Osteoblast (primary cell): ENCODE measurements at regions not wholly inside any gene's neighbourhood (a gene's known extent, or its start where the extent isn't known, plus 50 kb on each side); places are given as distances from the start of the nearest gene placed in this dataset.

Experiments used
- DNase-seq: peaks from one replicate; pipeline ENCODE4 v3.0.0; 2011; ENCODE audit warnings: low spot score, mixed read lengths; ENCODE audit not compliant: insufficient read length; ENCODE audit errors: missing footprints
- H2AFZ ChIP-seq: 2 replicates; pipeline ENCODE4 v1.6.0; 2011; ENCODE audit warnings: mild to moderate bottlenecking, low read length
- H3K27ac ChIP-seq: 2 replicates; pipeline ENCODE4 v1.5.1; 2011; ENCODE audit warnings: mild to moderate bottlenecking, low read depth, low read length, moderate library complexity
- H3K27me3 ChIP-seq: 2 replicates; pipeline ENCODE4 v1.6.0; 2012; ENCODE audit warnings: mild to moderate bottlenecking, control low read depth, inconsistent platforms, low read length, moderate library complexity; ENCODE audit not compliant: insufficient read depth
- H3K36me3 ChIP-seq: 2 replicates; pipeline ENCODE4 v1.5.1; 2011; ENCODE audit warnings: mild to moderate bottlenecking, low read length, control low read depth, moderate library complexity; ENCODE audit not compliant: insufficient read depth
- H3K4me1 ChIP-seq: 2 replicates; pipeline ENCODE4 v1.5.1; 2011; ENCODE audit warnings: mild to moderate bottlenecking, low read length, control low read depth, moderate library complexity; ENCODE audit not compliant: insufficient read depth
- H3K4me2 ChIP-seq: 2 replicates; pipeline ENCODE4 v1.6.0; 2011; ENCODE audit warnings: mild to moderate bottlenecking, low read length; ENCODE audit not compliant: insufficient read depth
- H3K4me3 ChIP-seq: fragments of 200-600 bp; sonication (generic); 3 replicates; pipeline ENCODE4 v1.5.1; 2012; ENCODE audit warnings: mild to moderate bottlenecking, low read length, inconsistent platforms; ENCODE audit not compliant: insufficient read depth
- H3K79me2 ChIP-seq: 2 replicates; pipeline ENCODE4 v1.6.0; 2012; ENCODE audit warnings: mild to moderate bottlenecking, low read length, control low read depth, inconsistent platforms; ENCODE audit not compliant: insufficient read depth
- H3K9me3 ChIP-seq: 2 replicates; pipeline ENCODE4 v1.5.1; 2011; ENCODE audit warnings: low read depth, low read length, control low read depth
- H4K20me1 ChIP-seq: 2 replicates; pipeline ENCODE4 v1.6.0; 2012; ENCODE audit warnings: mild to moderate bottlenecking, low read length, control low read depth; ENCODE audit not compliant: insufficient read depth
- CTCF ChIP-seq: IDR thresholded peaks from 2 replicates; pipeline ENCODE4 v1.5.1; 2011; ENCODE audit warnings: mild to moderate bottlenecking, low read depth, low read length, moderate library complexity; ENCODE audit errors: extremely low read depth

DNA sequence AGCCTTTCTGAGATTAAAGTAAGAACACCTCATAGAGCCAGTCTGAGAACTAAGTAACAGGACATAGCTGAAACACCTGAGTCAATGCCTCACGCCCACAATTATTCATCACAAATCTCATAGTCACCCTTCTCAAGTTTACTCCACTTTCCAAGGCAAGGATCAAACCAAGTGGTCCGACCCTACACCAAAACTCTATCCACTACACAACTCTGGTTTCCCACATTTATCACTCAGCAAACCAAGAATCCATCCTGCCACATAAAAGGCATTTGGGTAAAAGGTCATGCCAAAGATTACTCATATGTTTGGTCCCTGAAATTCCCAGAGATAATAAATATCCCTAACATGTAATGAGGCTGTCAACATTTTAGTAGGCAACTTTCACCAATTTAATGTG, 144.1 kb downstream of the RPAP3 start:
- no peaks in the 10 kb centered on the region for H3K36me3 ChIP-seq

DNA sequence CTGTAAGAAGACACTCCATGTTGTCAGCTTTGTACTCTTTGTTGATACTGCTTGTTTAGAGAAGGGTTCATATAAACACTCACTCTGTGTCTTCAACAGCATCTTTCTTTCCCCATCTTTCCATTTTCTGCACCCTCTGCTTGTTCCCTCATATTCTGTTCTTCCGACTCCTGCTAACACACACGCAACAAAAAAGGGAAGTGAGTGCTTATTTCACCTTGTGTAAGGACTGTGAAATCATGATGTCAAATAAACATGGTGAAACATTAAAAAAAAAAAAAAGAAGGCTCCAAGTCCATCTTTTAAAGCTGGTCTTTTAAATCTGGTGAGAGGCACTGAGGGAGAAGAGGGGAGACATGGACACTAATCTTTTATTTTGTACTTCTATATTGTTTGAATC, 145.4 kb downstream of the RPAP3 start:
- H3K79me2 ChIP-seq = no peaks in the 10 kb centered on the region
- H3K27ac ChIP-seq = no peak overlapping the region
- H4K20me1 ChIP-seq = no peaks in the 10 kb centered on the region
- H3K4me3 ChIP-seq = no peak overlapping the region
- no peak for TF ChIP-seq CTCF
- no peaks in the 10 kb centered on the region for H3K4me1 ChIP-seq
- peaks cover 7% of the 10 kb centered on the region for H3K27me3 ChIP-seq
- H2AFZ ChIP-seq = no peak overlapping the region
- no peaks in the 10 kb centered on the region for H3K9me3 ChIP-seq
- DNase-seq = no peak
- H3K36me3 ChIP-seq = no peaks in the 10 kb centered on the region
- no peak overlapping the region for H3K4me2 ChIP-seq

More for the DNA sequence above, 144.1 kb downstream of the RPAP3 start:
- Histone ChIP-seq H3K4me3 (no peak overlapping the region), H4K20me1 (no peaks in the 10 kb centered on the region), H2AFZ (no peak overlapping the region), H3K4me2 (no peak overlapping the region), H3K4me1 (no peaks in the 10 kb centered on the region), H3K79me2 (no peaks in the 10 kb centered on the region), H3K9me3 (no peaks in the 10 kb centered on the region), H3K27me3 (peaks cover 10% of the 10 kb centered on the region), H3K27ac (no peak overlapping the region)
- TF ChIP-seq CTCF = no peak
- DNase-seq = no peak

DNA sequence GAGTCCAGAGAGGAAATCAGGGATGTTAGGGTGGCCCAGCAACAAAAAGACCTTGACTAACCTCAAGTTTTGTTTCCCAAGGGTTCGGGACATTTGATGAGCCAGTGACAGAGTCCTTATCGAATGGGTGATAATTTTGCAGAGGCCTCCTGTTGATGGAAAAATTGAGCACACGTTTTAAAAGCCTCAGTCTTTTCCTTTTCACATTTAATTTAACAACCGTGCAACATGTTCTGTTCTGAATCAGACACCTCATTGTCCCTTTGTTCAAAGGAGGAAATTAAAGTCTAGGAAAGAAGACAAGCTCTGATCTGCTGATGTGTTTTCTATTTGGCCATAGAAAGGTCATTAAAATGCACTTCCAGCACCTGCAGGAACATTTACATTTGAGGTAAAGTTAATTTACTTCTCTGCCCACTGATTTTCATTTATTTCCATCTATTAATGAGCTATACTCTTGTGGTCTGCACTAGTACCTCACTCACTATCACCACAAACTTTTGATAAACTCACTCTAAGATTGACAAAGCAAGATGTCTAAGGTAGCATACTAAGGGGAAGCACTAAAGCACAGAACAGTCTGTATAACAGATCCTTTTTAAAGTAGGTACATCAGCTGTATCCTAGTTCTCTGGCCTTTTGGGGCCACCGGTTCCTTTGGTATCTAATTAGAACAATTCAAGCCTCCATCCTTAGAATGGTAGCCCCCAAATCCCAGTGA, 147.0 kb downstream of the RPAP3 start:
- Histone ChIP-seq H3K4me1 (no peaks in the 10 kb centered on the region), H3K79me2 (no peaks in the 10 kb centered on the region), H2AFZ (no peak overlapping the region), H3K4me3 (no peak overlapping the region), H3K9me3 (no peaks in the 10 kb centered on the region), H3K27ac (no peak overlapping the region), H3K27me3 (peaks cover 7% of the 10 kb centered on the region), H3K36me3 (no peaks in the 10 kb centered on the region), H4K20me1 (no peaks in the 10 kb centered on the region), H3K4me2 (no peak overlapping the region)
- no peak for DNase-seq
- no peak for TF ChIP-seq CTCF

DNA sequence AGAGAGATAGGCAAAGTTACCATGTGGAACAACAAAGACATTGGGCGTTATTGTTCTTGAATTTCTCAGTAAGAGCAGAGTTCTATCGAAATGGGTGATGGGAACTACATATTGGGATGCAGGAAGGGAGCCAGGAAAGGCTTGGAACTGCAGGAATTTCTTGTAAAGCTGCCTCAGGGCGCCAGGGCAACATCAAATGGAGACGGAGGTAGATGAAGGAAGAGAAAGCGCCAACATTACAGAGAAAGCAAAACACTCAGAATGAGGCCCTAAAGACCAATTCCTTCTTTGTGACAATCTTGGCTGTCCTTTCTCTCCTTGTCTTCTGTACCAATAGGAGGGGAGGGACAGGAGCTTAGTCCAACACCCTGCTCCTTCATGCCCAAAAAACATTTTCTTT, 148.4 kb downstream of the RPAP3 start:
- Histone ChIP-seq H3K9me3 (peaks cover 3% of the 10 kb centered on the region), H3K4me3 (no peak overlapping the region), H3K4me1 (no peaks in the 10 kb centered on the region), H3K27ac (no peak overlapping the region), H2AFZ (no peak overlapping the region), H3K79me2 (no peaks in the 10 kb centered on the region), H3K36me3 (no peaks in the 10 kb centered on the region), H3K27me3 (peaks cover 7% of the 10 kb centered on the region), H4K20me1 (no peaks in the 10 kb centered on the region), H3K4me2 (no peak overlapping the region)
- no peak for TF ChIP-seq CTCF
- no peak for DNase-seq
